ENCODE measurements at regions not wholly inside any gene's neighbourhood (a gene's known extent, or its start where the extent isn't known, plus 50 kb on each side); places are given as distances from the start of the nearest gene placed in this dataset.
"Not testable (repeated sequence)": the region's sequence is repeated elsewhere in the genome, so short reads cannot be mapped to it uniquely, and the experiment has no call there.

- no peaks in the 10 kb centered on the region for H3K36me3 ChIP-seq
Observed at GRCh38 chrX:23509256-23509655, 158.0 kb upstream of the PRDX4 start.

GRCh38 chrX:23511793-23512192 is 155.5 kb upstream of the PRDX4 start:
- no peak overlapping the region for H3K4me3 ChIP-seq
- H3K36me3 ChIP-seq = no peaks in the 10 kb centered on the region
- no peak overlapping the region for H3K27ac ChIP-seq
- intact Hi-C loops (cut with DNase I) = no loop called here
- H3K27me3 ChIP-seq = no peaks in the 10 kb centered on the region
- H3K4me1 ChIP-seq = no peaks in the 10 kb centered on the region
- no peaks in the 10 kb centered on the region for H3K9me3 ChIP-seq
- DNase-seq = no peak
- WGBS, 2 donors = 67 to 77% methylated on average over 2 of the region's 2 CpGs
- TF ChIP-seq CTCF (IDR thresholded peaks at IDR 0.05) = no peak

More at GRCh38 chrX:23509256-23509655, 158.0 kb upstream of the PRDX4 start:
- intact Hi-C loops (cut with DNase I) = no loop called here
- H3K27me3 ChIP-seq = no peaks in the 10 kb centered on the region
- H3K27ac ChIP-seq = no peak overlapping the region
- no peak overlapping the region for H3K4me3 ChIP-seq
- DNase-seq = no peak
- TF ChIP-seq POLR2AphosphoS5 (IDR thresholded peaks at IDR 0.05) = no peak
- TF ChIP-seq EP300 (IDR thresholded peaks at IDR 0.05) = no peak
- TF ChIP-seq POLR2A (IDR thresholded peaks at IDR 0.05) = no peak
- no peak for TF ChIP-seq CTCF (IDR thresholded peaks at IDR 0.05)
- H3K4me1 ChIP-seq = no peaks in the 10 kb centered on the region
- 91 to 95% methylated on average over 1 of the region's 1 CpG for WGBS, 2 donors
- no peaks in the 10 kb centered on the region for H3K9me3 ChIP-seq

GRCh38 chrX:23513121-23513520 is 154.2 kb upstream of the PRDX4 start:
- no peaks in the 10 kb centered on the region for H3K4me1 ChIP-seq
- H3K4me3 ChIP-seq = no peak overlapping the region
- no peak overlapping the region for H3K27ac ChIP-seq
- H3K9me3 ChIP-seq = no peaks in the 10 kb centered on the region
- WGBS, 2 donors = 76 to 77% methylated on average over 2 of the region's 2 CpGs
- TF ChIP-seq EP300 (IDR thresholded peaks at IDR 0.05) (no peak), POLR2AphosphoS5 (IDR thresholded peaks at IDR 0.05) (no peak), CTCF (IDR thresholded peaks at IDR 0.05) (no peak), POLR2A (IDR thresholded peaks at IDR 0.05) (no peak)
- no peaks in the 10 kb centered on the region for H3K36me3 ChIP-seq
- H3K27me3 ChIP-seq = no peaks in the 10 kb centered on the region
- no peak for DNase-seq
- intact Hi-C loops (cut with DNase I) = no loop called here

GRCh38 chrX:23514082-23514481 is 153.2 kb upstream of the PRDX4 start:
- Histone ChIP-seq H3K27ac (no peak overlapping the region), H3K36me3 (no peaks in the 10 kb centered on the region), H3K9me3 (no peaks in the 10 kb centered on the region), H3K4me3 (no peak overlapping the region), H3K4me1 (no peaks in the 10 kb centered on the region), H3K27me3 (no peaks in the 10 kb centered on the region)
- 96 to 100% methylated on average over 2 of the region's 2 CpGs for WGBS, 2 donors
- intact Hi-C loops (cut with DNase I) = no loop called here
- DNase-seq = no peak
- TF ChIP-seq CTCF (IDR thresholded peaks at IDR 0.05) (no peak), POLR2A (IDR thresholded peaks at IDR 0.05) (no peak), EP300 (IDR thresholded peaks at IDR 0.05) (no peak), POLR2AphosphoS5 (IDR thresholded peaks at IDR 0.05) (no peak)

GRCh38 chrX:23515028-23515427 is 152.3 kb upstream of the PRDX4 start:
- no peaks in the 10 kb centered on the region for H3K4me1 ChIP-seq
- 55 to 70% methylated on average over 2 of the region's 2 CpGs for WGBS, 2 donors
- no peaks in the 10 kb centered on the region for H3K36me3 ChIP-seq
- DNase-seq = no peak
- H3K4me3 ChIP-seq = no peak overlapping the region
- H3K9me3 ChIP-seq = no peaks in the 10 kb centered on the region
- intact Hi-C loops (cut with DNase I) = no loop called here
- no peaks in the 10 kb centered on the region for H3K27me3 ChIP-seq
- H3K27ac ChIP-seq = no peak overlapping the region
- TF ChIP-seq POLR2A (IDR thresholded peaks at IDR 0.05) (no peak), EP300 (IDR thresholded peaks at IDR 0.05) (no peak), CTCF (IDR thresholded peaks at IDR 0.05) (no peak), POLR2AphosphoS5 (IDR thresholded peaks at IDR 0.05) (no peak)

GRCh38 chrX:23523026-23523657 is 144.2 kb upstream of the PRDX4 start:
- DNase-seq; H3K27me3 ChIP-seq; H3K27ac ChIP-seq; H3K36me3 ChIP-seq; H3K9me3 ChIP-seq; intact Hi-C loops (cut with DNase I); H3K4me3 ChIP-seq; H3K4me1 ChIP-seq: not testable (repeated sequence)
- WGBS, 2 donors = 93 to 98% methylated on average over 37 of the region's 37 CpGs
